Breast epithelium (tissue), 4 donors: ENCODE measurements at regions not wholly inside any gene's neighbourhood (a gene's known extent, or its start where the extent isn't known, plus 50 kb on each side); places are given as distances from the start of the nearest gene placed in this dataset.

Experiments
- DNase-seq, 2 donors: peaks; one replicate each; pipeline ENCODE4 v3.0.0-alpha.2; 2019; ENCODE audit warnings: low spot score in 2 of 2
- H3K27ac ChIP-seq, 2 donors: fragments of 200-600 bp; sonication (generic) in 1 of 2; one replicate each; pipeline ENCODE4 v1.5.1; 2016 to 2019; ENCODE audit warnings: mild to moderate bottlenecking in 1 of 2
- H3K27me3 ChIP-seq, 2 donors: fragments of 200-600 bp; sonication (generic) in 1 of 2; one replicate each; pipeline versions ENCODE4 v1.5.1 to v1.6.0; 2017 to 2019; ENCODE audit warnings: control low read depth in 1 of 2, mild to moderate bottlenecking in 1 of 2
- H3K36me3 ChIP-seq: fragments of 200-600 bp; one replicate; pipeline ENCODE4 v1.5.1; 2019
- H3K4me1 ChIP-seq, 2 donors: fragments of 200-600 bp; sonication (generic); one replicate each; pipeline ENCODE4 v1.5.1; 2016 to 2019; ENCODE audit warnings: control low read depth in 1 of 2
- H3K4me3 ChIP-seq, 3 donors: fragments of 200-600 bp; sonication (generic); 1 replicate in 2 of 3; 2 replicates in 1 of 3; pipeline ENCODE4 v1.5.1; 2016 to 2019; ENCODE audit warnings: mild to moderate bottlenecking in 3 of 3, moderate library complexity in 2 of 3
- H3K9me3 ChIP-seq, 2 donors: fragments of 200-600 bp; sonication (generic) in 1 of 2; one replicate each; pipeline ENCODE4 v1.5.1; 2016 to 2019; ENCODE audit warnings: control low read depth in 1 of 2
- POLR2A ChIP-seq: fragments of 450-650 bp; IDR thresholded peaks from one replicate; pipeline ENCODE4 v1.6.1; 2016; ENCODE audit warnings: antibody characterized with exemption, mild to moderate bottlenecking, moderate library complexity
- POLR2AphosphoS5 ChIP-seq, 3 donors: sonication (generic); formaldehyde crosslinking; IDR thresholded peaks; one replicate each; pipeline ENCODE4 v1.6.1; 2017; ENCODE audit warnings: antibody characterized with exemption in 3 of 3
- intact Hi-C: fragments of 100-400 bp; cut with DNase I; formaldehyde crosslinking; loops from one replicate; pipeline ENCODE4 v1.15.1; 2023; ENCODE audit warnings: low total_unique reads
- TF ChIP-seq, protein P1 (sequence below), 3 donors: fragments of 450-650 bp; IDR thresholded peaks; one replicate each; pipeline ENCODE4 v1.5.1; 2016 to 2017; ENCODE audit warnings: antibody characterized with exemption in 3 of 3, mild to moderate bottlenecking in 3 of 3, moderate library complexity in 3 of 3

DNA sequence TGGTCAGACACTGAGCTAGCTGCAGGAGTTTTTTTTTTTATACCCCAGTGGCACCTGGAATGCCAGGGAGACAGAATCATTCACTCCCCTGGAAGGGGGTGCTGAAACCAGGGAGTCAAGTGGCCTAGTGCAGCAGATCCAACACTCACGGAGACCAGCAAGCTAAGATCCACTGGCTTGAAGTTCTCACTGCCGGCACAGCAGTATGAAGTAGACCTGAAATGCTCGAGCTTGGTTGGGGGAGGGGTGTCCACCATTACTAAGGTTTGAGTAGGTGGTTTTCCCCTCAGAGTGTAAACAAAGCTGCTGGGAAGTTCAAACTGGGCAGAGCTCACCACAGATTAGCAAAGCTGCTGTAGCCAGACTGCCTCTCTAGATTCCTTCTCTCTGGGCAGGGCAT, 537.9 kb upstream of the LCORL start:
- TF ChIP-seq POLR2A (no peak), POLR2AphosphoS5 (IDR thresholded peaks at IDR 0.05) (no peak)
- TF ChIP-seq, protein P1, sequence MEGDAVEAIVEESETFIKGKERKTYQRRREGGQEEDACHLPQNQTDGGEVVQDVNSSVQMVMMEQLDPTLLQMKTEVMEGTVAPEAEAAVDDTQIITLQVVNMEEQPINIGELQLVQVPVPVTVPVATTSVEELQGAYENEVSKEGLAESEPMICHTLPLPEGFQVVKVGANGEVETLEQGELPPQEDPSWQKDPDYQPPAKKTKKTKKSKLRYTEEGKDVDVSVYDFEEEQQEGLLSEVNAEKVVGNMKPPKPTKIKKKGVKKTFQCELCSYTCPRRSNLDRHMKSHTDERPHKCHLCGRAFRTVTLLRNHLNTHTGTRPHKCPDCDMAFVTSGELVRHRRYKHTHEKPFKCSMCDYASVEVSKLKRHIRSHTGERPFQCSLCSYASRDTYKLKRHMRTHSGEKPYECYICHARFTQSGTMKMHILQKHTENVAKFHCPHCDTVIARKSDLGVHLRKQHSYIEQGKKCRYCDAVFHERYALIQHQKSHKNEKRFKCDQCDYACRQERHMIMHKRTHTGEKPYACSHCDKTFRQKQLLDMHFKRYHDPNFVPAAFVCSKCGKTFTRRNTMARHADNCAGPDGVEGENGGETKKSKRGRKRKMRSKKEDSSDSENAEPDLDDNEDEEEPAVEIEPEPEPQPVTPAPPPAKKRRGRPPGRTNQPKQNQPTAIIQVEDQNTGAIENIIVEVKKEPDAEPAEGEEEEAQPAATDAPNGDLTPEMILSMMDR (IDR thresholded peaks at IDR 0.05), result no peak
- H3K27me3 ChIP-seq, result no peaks in the 10 kb centered on the region
- intact Hi-C loops, result no loop called here
- no peak overlapping the region for H3K4me3 ChIP-seq
- H3K27ac ChIP-seq, result no peak overlapping the region
- no peaks in the 10 kb centered on the region for H3K4me1 ChIP-seq
- no peak for DNase-seq
- no peaks in the 10 kb centered on the region for H3K36me3 ChIP-seq
- H3K9me3 ChIP-seq, result peaks cover 0 to 8% of the 10 kb centered on the region in 2 donors

DNA sequence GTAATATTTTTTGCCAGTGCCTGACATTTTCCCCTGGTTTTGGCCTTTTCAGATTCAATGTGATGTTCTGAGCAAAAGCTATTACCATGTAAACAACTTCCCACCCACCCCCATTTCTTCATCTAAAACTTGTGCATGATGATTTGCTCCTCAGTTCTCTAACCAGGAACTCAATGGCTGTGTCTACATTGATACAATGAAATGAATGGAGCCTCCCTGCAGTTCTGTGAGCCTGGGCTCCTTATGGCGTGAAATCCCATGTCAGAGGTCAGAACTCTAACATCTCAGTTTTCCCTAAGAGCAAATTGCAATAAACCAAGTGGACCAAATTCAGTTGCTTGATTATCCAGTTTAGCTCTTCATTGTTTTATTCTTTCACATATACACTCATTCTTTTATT, 534.8 kb upstream of the LCORL start:
- H3K36me3 ChIP-seq, result no peaks in the 10 kb centered on the region
- H3K27ac ChIP-seq, result no peak overlapping the region
- TF ChIP-seq POLR2A, result no peak
- TF ChIP-seq, protein P1 (IDR thresholded peaks at IDR 0.05), result no peak
- TF ChIP-seq POLR2AphosphoS5 (IDR thresholded peaks at IDR 0.05), result no peak
- DNase-seq, result no peak
- H3K9me3 ChIP-seq, result no peaks in the 10 kb centered on the region
- no peaks in the 10 kb centered on the region for H3K4me1 ChIP-seq
- intact Hi-C loops, result no loop called here
- no peak overlapping the region for H3K4me3 ChIP-seq
- H3K27me3 ChIP-seq, result no peaks in the 10 kb centered on the region

DNA sequence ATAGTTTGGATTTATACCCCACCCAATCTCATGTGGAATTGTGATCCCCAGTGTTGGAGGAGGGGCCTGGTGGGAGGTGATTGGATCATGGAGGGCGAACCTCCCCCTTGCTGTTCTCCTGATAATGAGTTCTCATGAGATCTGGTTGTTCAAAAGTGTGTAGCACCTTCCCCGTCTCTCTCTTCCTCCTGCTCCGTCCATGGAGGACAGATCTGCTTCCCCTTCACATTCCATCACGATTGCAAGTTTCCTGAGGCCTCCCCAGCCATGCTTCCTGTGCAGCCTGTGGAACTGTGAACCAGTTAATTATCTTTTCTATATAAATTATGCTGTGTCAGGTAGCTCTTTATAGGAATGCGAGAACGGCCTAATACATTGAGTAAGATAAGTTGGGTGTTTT, 518.8 kb upstream of the LCORL start:
- DNase-seq, result no peak
- TF ChIP-seq, protein P1 (IDR thresholded peaks at IDR 0.05), result no peak
- TF ChIP-seq POLR2AphosphoS5 (IDR thresholded peaks at IDR 0.05), result no peak
- Histone ChIP-seq H3K27ac (no peak overlapping the region), H3K4me3 (no peak overlapping the region), H3K9me3 (no peaks in the 10 kb centered on the region), H3K36me3 (no peaks in the 10 kb centered on the region), H3K4me1 (no peaks in the 10 kb centered on the region), H3K27me3 (no peaks in the 10 kb centered on the region)
- intact Hi-C loops, result no loop called here

DNA sequence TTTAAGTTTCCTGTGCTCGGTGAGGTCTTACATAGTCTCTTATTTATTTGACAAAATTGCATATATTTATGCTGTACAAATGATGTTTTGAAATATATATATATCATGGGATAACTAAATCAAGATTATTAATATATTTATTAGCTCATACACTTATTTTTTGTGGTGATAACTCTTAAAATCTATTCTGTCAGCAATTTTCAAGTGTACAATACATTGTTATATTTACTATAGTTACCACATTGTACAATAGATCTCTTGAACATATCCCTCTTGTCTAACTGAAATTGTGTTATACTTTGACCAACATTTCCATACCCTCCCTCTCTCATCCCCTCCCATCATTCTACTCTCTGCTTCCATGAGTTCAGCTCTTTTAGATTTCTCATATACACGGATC, 516.6 kb upstream of the LCORL start:
- no peaks in the 10 kb centered on the region for H3K9me3 ChIP-seq
- DNase-seq, result no peak
- H3K27me3 ChIP-seq, result no peaks in the 10 kb centered on the region
- no peak overlapping the region for H3K27ac ChIP-seq
- no peak overlapping the region for H3K4me3 ChIP-seq
- H3K36me3 ChIP-seq, result no peaks in the 10 kb centered on the region
- no peak for TF ChIP-seq POLR2AphosphoS5 (IDR thresholded peaks at IDR 0.05)
- intact Hi-C loops, result no loop called here
- H3K4me1 ChIP-seq, result no peaks in the 10 kb centered on the region

DNA sequence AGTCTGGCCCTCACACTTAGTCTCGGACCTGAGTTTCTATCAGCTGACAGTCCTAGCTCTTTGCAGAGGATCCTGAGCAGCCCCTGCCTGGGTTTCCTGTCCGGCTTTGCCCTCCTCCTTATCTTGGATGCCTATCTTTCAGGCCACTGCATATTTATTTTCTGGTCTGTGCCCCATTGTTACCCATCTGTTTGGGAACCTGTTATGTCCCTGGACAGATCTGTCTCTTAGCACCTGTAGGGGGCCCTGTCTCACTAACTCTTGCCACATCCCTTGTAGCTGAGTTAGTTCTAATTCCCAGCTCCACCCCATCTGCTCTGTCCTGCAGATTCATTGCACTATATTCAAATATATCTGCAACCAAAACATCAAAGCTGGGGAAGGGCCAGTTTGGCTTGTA, 514.9 kb upstream of the LCORL start:
- Histone ChIP-seq H3K9me3 (no peaks in the 10 kb centered on the region), H3K4me3 (no peak overlapping the region), H3K4me1 (no peaks in the 10 kb centered on the region), H3K36me3 (no peaks in the 10 kb centered on the region), H3K27ac (no peak overlapping the region), H3K27me3 (no peaks in the 10 kb centered on the region)
- TF ChIP-seq, protein P1 (IDR thresholded peaks at IDR 0.05), result no peak
- TF ChIP-seq POLR2AphosphoS5 (IDR thresholded peaks at IDR 0.05), result no peak
- TF ChIP-seq POLR2A, result no peak
- intact Hi-C loops, result no loop called here
- DNase-seq, result no peak

DNA sequence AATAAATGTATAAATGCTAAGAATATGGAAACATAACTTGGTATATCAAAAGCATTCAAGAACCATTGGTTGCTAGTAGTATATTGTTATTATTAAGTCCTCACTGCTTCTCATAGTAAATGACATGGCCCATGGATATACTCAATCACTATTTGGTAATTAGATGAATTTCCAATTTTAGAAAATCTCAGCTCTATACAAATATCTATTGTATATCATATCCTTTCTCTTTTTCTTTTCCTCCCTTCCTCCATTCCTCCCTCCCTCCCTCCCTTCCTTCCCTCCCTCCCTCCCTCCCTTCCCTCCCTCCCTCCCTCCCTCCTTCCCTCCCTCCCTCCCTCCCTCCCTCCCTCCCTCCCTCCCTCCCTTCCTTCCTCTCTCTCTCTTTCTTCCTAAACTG, 514.4 kb upstream of the LCORL start:
- TF ChIP-seq POLR2AphosphoS5 (IDR thresholded peaks at IDR 0.05), result no peak
- TF ChIP-seq, protein P1 (IDR thresholded peaks at IDR 0.05), result no peak
- TF ChIP-seq POLR2A, result no peak
- DNase-seq, result no peak
- Histone ChIP-seq H3K27ac (no peak overlapping the region), H3K27me3 (no peaks in the 10 kb centered on the region), H3K9me3 (no peaks in the 10 kb centered on the region), H3K4me1 (no peaks in the 10 kb centered on the region), H3K36me3 (no peaks in the 10 kb centered on the region), H3K4me3 (no peak overlapping the region)
- intact Hi-C loops, result no loop called here
